ENCODE measurements at regions not wholly inside any gene's neighbourhood (a gene's known extent, or its start where the extent isn't known, plus 50 kb on each side); places are given as distances from the start of the nearest gene placed in this dataset.

DNA sequence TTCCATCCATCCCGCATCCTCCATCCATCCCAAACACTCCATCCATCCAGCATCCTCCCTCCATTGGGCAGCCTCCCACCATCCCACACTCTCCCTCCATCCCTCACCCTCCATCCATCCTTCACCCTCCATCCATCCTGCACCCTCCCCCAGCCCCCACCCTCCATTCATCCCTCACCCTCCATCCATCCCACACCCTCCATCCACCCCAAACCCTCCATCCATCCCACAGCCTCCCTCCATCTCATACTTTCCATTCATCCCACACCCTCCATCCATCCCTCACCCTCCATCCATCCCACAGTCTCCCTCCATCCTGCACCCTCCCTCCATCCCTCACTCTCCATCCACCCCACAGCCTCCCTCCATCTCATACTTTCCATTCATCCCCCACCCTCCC is 60.4 kb downstream of the FOXI2 start:
- no peak overlapping the region for H3K4me3 ChIP-seq (replicated peaks; ENCODE audit: low read depth, low read length)
- DNase-seq (ENCODE audit: low read depth) = peak; percentile 0
- TF ChIP-seq, protein P1, sequence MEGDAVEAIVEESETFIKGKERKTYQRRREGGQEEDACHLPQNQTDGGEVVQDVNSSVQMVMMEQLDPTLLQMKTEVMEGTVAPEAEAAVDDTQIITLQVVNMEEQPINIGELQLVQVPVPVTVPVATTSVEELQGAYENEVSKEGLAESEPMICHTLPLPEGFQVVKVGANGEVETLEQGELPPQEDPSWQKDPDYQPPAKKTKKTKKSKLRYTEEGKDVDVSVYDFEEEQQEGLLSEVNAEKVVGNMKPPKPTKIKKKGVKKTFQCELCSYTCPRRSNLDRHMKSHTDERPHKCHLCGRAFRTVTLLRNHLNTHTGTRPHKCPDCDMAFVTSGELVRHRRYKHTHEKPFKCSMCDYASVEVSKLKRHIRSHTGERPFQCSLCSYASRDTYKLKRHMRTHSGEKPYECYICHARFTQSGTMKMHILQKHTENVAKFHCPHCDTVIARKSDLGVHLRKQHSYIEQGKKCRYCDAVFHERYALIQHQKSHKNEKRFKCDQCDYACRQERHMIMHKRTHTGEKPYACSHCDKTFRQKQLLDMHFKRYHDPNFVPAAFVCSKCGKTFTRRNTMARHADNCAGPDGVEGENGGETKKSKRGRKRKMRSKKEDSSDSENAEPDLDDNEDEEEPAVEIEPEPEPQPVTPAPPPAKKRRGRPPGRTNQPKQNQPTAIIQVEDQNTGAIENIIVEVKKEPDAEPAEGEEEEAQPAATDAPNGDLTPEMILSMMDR (IDR thresholded peaks at IDR 0.05; ENCODE audit: low read length, missing control alignments) = no peak

DNA sequence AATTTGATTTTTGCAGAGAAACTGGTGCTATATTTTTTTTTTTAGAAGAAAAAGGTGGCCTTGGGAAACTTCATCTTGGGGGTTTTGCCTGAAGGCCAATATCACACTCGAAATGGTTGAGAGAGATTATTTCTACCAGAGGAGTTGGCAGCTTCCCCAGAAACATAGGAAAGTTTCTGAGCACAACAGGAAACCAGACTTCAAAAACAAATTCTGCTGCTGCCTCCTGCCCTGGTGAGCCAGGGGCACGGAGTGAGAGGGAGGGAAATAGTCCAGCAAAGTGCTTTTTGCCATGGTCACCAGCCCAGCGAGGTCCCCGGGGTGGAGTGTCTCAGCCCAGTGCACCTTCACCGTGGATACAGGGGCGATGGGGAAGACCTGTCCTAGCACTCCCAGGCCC is 61.1 kb downstream of the FOXI2 start:
- TF ChIP-seq, protein P1 (IDR thresholded peaks at IDR 0.05; ENCODE audit: low read length, missing control alignments) = no peak
- no peak overlapping the region for H3K4me3 ChIP-seq (replicated peaks; ENCODE audit: low read depth, low read length)
- DNase-seq (ENCODE audit: low read depth) = no peak

DNA sequence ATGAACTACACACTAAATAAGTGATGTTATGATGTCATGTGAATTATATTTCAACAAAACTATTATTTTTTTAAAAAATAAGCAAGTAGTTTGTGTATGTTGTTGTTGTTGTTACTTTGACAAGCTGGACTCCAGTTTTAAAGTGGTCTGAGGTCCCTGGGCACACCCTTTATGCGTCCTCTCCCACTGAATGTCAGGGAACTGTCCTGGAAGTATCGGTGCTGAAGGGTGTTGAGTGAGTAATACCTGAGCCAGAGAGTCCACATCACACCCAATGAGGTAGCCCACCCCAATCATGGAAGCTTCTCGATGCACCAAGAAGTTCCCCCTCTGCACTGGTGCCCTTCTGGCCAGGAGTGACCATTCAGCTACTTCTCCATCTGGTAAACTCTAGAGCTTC is 64.3 kb downstream of the FOXI2 start:
- H3K4me3 ChIP-seq (replicated peaks; ENCODE audit: low read depth, low read length) = no peak overlapping the region
- no peak for DNase-seq (ENCODE audit: low read depth)
- TF ChIP-seq, protein P1 (IDR thresholded peaks at IDR 0.05; ENCODE audit: low read length, missing control alignments) = no peak

DNA sequence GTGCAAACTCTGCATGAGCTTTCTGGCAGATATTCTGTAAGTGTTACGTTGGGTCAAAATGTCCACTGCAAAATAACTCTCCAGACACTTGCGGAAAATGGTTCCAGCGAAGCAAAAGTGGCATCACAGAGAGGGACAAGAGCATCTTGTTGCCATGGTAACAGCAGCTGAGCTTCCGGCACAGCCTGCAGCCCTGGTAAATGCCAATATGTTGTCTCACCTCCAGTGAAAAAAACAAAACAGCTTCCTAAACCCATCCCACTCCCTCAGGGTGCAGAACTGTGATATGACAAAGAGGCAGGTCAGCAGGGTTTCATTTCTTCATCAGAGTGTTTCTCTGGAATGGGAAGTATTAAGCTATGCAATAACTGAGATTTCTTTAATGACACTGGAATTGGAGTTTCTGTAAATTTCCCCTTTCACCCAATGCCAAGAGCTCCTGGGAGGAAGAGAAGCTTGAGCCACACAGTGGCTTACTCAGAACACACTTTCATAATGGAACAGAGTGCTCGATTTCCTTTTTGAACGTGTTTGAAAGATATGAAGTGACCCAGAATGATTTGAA is 65.6 kb downstream of the FOXI2 start:
- no peak overlapping the region for H3K4me3 ChIP-seq (replicated peaks; ENCODE audit: low read depth, low read length)
- TF ChIP-seq, protein P1 (IDR thresholded peaks at IDR 0.05; ENCODE audit: low read length, missing control alignments) = no peak
- no peak for DNase-seq (ENCODE audit: low read depth)

DNA sequence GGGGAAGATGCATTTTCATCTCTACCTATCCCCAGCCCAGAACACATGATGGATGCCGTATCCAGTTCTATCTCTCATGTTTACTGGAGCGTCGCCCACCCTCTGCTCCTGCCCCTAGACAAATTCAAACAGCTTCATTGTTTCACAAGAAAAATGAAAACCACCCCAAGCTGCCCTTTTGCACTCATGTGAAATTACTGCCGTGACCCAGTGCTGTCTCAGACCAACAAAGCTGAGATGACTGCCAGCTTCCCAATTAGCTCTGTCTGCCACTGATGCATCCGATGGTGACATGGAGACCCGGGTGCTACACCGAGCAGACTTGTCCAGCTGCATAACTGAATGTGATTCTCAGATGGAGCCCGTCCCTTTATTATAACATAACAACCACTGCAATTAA is 67.7 kb downstream of the FOXI2 start:
- no peak overlapping the region for H3K4me3 ChIP-seq (replicated peaks; ENCODE audit: low read depth, low read length)
- TF ChIP-seq, protein P1 (IDR thresholded peaks at IDR 0.05; ENCODE audit: low read length, missing control alignments) = no peak
- no peak for DNase-seq (ENCODE audit: low read depth)

DNA sequence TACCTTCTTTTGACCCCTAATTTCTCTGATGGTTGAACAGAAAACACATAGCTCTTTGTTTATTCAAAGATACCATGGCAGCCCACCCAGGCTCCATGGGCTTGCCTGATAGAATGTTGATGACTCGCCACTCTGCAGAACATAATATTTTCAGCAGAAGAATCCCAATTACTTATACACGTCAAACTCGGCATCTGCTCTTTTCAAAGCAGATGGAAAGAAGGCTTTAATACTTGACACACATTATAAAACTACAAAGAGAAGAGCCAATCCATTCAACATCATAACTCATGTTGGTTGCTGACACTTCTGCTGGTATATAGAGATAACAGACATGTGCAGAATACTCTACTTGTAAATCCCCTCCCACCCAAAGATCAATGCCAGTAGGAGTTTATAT is 69.0 kb downstream of the FOXI2 start:
- no peak for DNase-seq (ENCODE audit: low read depth)
- no peak overlapping the region for H3K4me3 ChIP-seq (replicated peaks; ENCODE audit: low read depth, low read length)
- TF ChIP-seq, protein P1 (IDR thresholded peaks at IDR 0.05; ENCODE audit: low read length, missing control alignments) = no peak

DNA sequence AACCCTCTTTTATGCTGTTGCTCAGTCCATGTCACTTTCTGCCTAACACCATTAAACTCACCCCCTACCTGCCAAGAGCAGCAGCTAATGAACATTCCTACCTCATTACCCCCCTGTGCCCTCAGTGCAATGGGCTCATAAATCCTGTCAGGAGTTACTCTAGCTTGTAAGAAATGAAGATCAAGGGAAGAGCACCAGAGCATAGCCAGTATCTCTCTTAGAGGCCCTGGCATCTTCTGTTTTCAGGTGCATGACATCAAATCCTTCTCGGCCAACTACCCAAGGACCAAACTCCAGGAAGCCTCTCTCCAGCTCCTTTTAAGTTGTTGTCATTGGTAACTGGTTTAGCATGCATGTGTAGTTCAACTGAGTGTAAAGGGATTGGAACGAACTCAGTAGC is 75.1 kb downstream of the FOXI2 start:
- DNase-seq (ENCODE audit: low read depth) = no peak
- H3K4me3 ChIP-seq (replicated peaks; ENCODE audit: low read depth, low read length) = no peak overlapping the region
- TF ChIP-seq, protein P1 (IDR thresholded peaks at IDR 0.05; ENCODE audit: low read length, missing control alignments) = no peak

Measured in fibroblast of pulmonary artery (primary cell).